ENCODE measurements at regions not wholly inside any gene's neighbourhood (a gene's known extent, or its start where the extent isn't known, plus 50 kb on each side); places are given as distances from the start of the nearest gene placed in this dataset.

DNA sequence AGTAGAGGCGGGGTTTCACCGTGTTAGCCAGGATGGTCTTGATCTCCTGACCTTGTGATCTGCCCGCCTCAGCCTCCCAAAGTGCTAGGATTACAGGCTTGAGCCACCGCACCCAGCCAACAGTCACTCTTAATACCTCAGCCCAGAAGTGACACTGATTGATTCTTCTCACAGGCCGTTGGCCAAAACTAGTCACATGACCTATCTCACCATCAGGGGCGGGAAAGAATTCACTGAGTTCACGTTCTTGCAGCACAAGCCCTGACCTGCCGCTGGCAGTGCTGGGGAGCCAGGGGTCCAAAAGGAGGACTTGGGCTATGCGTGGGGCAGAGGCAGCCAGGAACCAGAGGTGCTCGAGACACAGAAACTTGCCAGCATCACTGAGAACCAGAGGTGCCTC is 55.0 kb upstream of the CPLX2 start:
- no peak for DNase-seq
- Histone ChIP-seq H3K27ac (no peak overlapping the region), H3K9me3 (no peaks in the 10 kb centered on the region), H3K36me3 (no peaks in the 10 kb centered on the region), H3K4me3 (no peak overlapping the region), H3K4me1 (no peaks in the 10 kb centered on the region), H3K27me3 (peaks cover 5% of the 10 kb centered on the region)
- in situ Hi-C loops (cut with MboI; ENCODE audit: low pct_ligation_motif_present in 1 of 4, low pct_unique_long_range_greater_than_20kb in 1 of 4, low sequenced_read_pairs in 3 of 4) (no loop called here), intact Hi-C loops (cut with DNase I; ENCODE audit: low total_unique reads) (no loop called here)
- no peak for TF ChIP-seq EP300 (IDR thresholded peaks at IDR 0.05; ENCODE audit: low read depth)
- TF ChIP-seq POLR2AphosphoS5 (IDR thresholded peaks at IDR 0.05), result no peak
- TF ChIP-seq, protein P1, sequence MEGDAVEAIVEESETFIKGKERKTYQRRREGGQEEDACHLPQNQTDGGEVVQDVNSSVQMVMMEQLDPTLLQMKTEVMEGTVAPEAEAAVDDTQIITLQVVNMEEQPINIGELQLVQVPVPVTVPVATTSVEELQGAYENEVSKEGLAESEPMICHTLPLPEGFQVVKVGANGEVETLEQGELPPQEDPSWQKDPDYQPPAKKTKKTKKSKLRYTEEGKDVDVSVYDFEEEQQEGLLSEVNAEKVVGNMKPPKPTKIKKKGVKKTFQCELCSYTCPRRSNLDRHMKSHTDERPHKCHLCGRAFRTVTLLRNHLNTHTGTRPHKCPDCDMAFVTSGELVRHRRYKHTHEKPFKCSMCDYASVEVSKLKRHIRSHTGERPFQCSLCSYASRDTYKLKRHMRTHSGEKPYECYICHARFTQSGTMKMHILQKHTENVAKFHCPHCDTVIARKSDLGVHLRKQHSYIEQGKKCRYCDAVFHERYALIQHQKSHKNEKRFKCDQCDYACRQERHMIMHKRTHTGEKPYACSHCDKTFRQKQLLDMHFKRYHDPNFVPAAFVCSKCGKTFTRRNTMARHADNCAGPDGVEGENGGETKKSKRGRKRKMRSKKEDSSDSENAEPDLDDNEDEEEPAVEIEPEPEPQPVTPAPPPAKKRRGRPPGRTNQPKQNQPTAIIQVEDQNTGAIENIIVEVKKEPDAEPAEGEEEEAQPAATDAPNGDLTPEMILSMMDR (IDR thresholded peaks at IDR 0.05), result no peak
- no peak for TF ChIP-seq POLR2A (IDR thresholded peaks at IDR 0.05)
- 62% methylated on average over 10 of the region's 10 CpGs; no CpG with 5 or more reads in 1 of the 2 donors for whole genome bisulfite sequencing, 2 donors (ENCODE audit: low coverage in 1 of 2)

DNA sequence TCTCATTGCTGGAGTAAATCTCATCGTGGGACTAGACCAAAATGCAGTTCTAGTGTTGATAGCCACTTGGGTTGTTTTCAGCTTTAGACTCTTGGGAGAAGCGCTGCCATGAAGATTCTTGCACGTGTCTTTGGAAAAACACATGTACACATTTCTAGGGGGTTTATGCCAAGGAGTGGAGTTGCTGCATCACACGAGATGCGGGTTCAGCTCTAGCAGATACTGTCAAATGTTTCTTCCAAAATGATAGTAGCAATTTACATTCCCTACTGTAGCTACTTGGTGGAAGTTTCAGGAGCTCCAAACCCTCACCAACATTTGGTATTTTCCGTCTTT is 52.3 kb upstream of the CPLX2 start:
- no peak overlapping the region for H3K27ac ChIP-seq
- DNase-seq, result no peak
- peaks cover 5% of the 10 kb centered on the region for H3K27me3 ChIP-seq
- intact Hi-C loops (cut with DNase I; ENCODE audit: low total_unique reads) (no loop called here), in situ Hi-C loops (cut with MboI; ENCODE audit: low pct_ligation_motif_present in 1 of 4, low pct_unique_long_range_greater_than_20kb in 1 of 4, low sequenced_read_pairs in 3 of 4) (no loop called here)
- H3K4me1 ChIP-seq, result no peaks in the 10 kb centered on the region
- no peaks in the 10 kb centered on the region for H3K9me3 ChIP-seq
- WGBS, 2 donors (ENCODE audit: low coverage in 1 of 2), result 77 to 85% methylated on average over 3 to 6 of the region's 6 CpGs
- no peaks in the 10 kb centered on the region for H3K36me3 ChIP-seq
- H3K4me3 ChIP-seq, result no peak overlapping the region
- no peak for TF ChIP-seq POLR2AphosphoS5 (IDR thresholded peaks at IDR 0.05)
- no peak for TF ChIP-seq POLR2A (IDR thresholded peaks at IDR 0.05)
- TF ChIP-seq, protein P1 (IDR thresholded peaks at IDR 0.05), result no peak
- TF ChIP-seq EP300 (IDR thresholded peaks at IDR 0.05; ENCODE audit: low read depth), result no peak

DNA sequence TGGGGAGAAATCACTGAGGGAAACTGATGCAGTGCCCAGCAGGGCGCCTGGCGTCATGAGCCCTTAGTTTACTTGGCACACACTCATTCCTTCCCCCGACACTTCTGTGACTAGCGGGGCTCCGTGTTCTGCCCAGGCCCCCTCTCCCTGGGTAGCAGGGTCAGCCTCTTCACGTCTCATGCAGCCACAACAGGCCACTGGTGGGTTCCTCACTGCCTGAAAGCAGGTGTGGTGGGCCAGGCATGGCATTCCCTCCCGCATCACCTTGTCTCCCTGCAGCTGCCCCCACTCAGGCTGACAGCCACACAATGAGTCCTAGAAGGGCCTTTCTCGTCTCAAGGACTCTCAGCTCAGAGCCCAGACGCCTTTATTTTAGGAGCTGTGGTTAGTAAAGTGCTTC is 51.1 kb upstream of the CPLX2 start:
- Histone ChIP-seq H3K4me1 (no peaks in the 10 kb centered on the region), H3K27ac (no peak overlapping the region), H3K36me3 (no peaks in the 10 kb centered on the region), H3K9me3 (no peaks in the 10 kb centered on the region), H3K27me3 (peaks cover 6% of the 10 kb centered on the region), H3K4me3 (no peak overlapping the region)
- intact Hi-C loops (cut with DNase I; ENCODE audit: low total_unique reads) (no loop called here), in situ Hi-C loops (cut with MboI; ENCODE audit: low pct_ligation_motif_present in 1 of 4, low pct_unique_long_range_greater_than_20kb in 1 of 4, low sequenced_read_pairs in 3 of 4) (no loop called here)
- 70% methylated on average over 9 of the region's 9 CpGs; no CpG with 5 or more reads in 1 of the 2 donors for WGBS, 2 donors (ENCODE audit: low coverage in 1 of 2)
- DNase-seq, result no peak
- TF ChIP-seq POLR2AphosphoS5 (IDR thresholded peaks at IDR 0.05) (no peak), POLR2A (IDR thresholded peaks at IDR 0.05) (no peak), EP300 (IDR thresholded peaks at IDR 0.05; ENCODE audit: low read depth) (no peak)
- TF ChIP-seq, protein P1 (IDR thresholded peaks at IDR 0.05), result no peak

Measured in transverse colon (tissue), 4 donors.